ENCODE measurements at regions not wholly inside any gene's neighbourhood (a gene's known extent, or its start where the extent isn't known, plus 50 kb on each side); places are given as distances from the start of the nearest gene placed in this dataset.
"Not testable (repeated sequence)": the region's sequence is repeated elsewhere in the genome, so short reads cannot be mapped to it uniquely, and the experiment has no call there.

GRCh38 chr16:60127196-60127595 is 1393.1 kb upstream of the GOT2 start:
- no peak for DNase-seq (ENCODE audit: low spot score)

- not testable (repeated sequence) for DNase-seq (ENCODE audit: low spot score)
Measured at GRCh38 chr16:60126115-60126514, 1392.0 kb upstream of the GOT2 start.

GRCh38 chr16:60123392-60124023 is 1389.4 kb upstream of the GOT2 start:
- DNase-seq (ENCODE audit: low spot score), result no peak

GRCh38 chr16:60120586-60120985 is 1386.5 kb upstream of the GOT2 start:
- DNase-seq (ENCODE audit: low spot score), result no peak

GRCh38 chr16:60110531-60110930 is 1376.4 kb upstream of the GOT2 start:
- no peak for DNase-seq (ENCODE audit: low spot score)

GRCh38 chr16:60107871-60108270 is 1373.8 kb upstream of the GOT2 start:
- no peak for DNase-seq (ENCODE audit: low spot score)

- no peak for DNase-seq (ENCODE audit: low spot score)
Measured at GRCh38 chr16:60107437-60107836, 1373.3 kb upstream of the GOT2 start.

GRCh38 chr16:60100371-60100770 is 1366.3 kb upstream of the GOT2 start:
- no peak for DNase-seq (ENCODE audit: low spot score)

- DNase-seq (ENCODE audit: low spot score), result no peak
Measured at GRCh38 chr16:60091529-60091928, 1357.4 kb upstream of the GOT2 start.

GRCh38 chr16:60091071-60091470 is 1357.0 kb upstream of the GOT2 start:
- no peak for DNase-seq (ENCODE audit: low spot score)

GRCh38 chr16:60087530-60087929 is 1353.4 kb upstream of the GOT2 start:
- no peak for DNase-seq (ENCODE audit: low spot score)

GRCh38 chr16:60078819-60079218 is 1344.7 kb upstream of the GOT2 start:
- DNase-seq (ENCODE audit: low spot score), result not testable (repeated sequence)

GRCh38 chr16:60077861-60078260 is 1343.7 kb upstream of the GOT2 start:
- DNase-seq (ENCODE audit: low spot score), result no peak

- DNase-seq (ENCODE audit: low spot score), result no peak
Measured at GRCh38 chr16:60074378-60074777, 1340.3 kb upstream of the GOT2 start.

- no peak for DNase-seq (ENCODE audit: low spot score)
Measured at GRCh38 chr16:60073376-60073775, 1339.3 kb upstream of the GOT2 start.

- DNase-seq (ENCODE audit: low spot score), result no peak
Measured at GRCh38 chr16:60064026-60064425, 1329.9 kb upstream of the GOT2 start.

- no peak for DNase-seq (ENCODE audit: low spot score)
Measured at GRCh38 chr16:60061396-60061795, 1327.3 kb upstream of the GOT2 start.

- no peak for DNase-seq (ENCODE audit: low spot score)
Measured at GRCh38 chr16:60060731-60061130, 1326.6 kb upstream of the GOT2 start.

GRCh38 chr16:60059141-60059540 is 1325.0 kb upstream of the GOT2 start:
- DNase-seq (ENCODE audit: low spot score), result no peak

- DNase-seq (ENCODE audit: low spot score), result no peak
Measured at GRCh38 chr16:60041671-60042070, 1307.6 kb upstream of the GOT2 start.

GRCh38 chr16:60031740-60032139 is 1297.6 kb upstream of the GOT2 start:
- no peak for DNase-seq (ENCODE audit: low spot score)

GRCh38 chr16:60027351-60027750 is 1293.2 kb upstream of the GOT2 start:
- DNase-seq (ENCODE audit: low spot score), result no peak

GRCh38 chr16:60013076-60013475 is 1279.0 kb upstream of the GOT2 start:
- DNase-seq (ENCODE audit: low spot score), result no peak

- no peak for DNase-seq (ENCODE audit: low spot score)
Measured at GRCh38 chr16:60001523-60001922, 1267.4 kb upstream of the GOT2 start.

GRCh38 chr16:59997706-59998105 is 1263.6 kb upstream of the GOT2 start:
- no peak for DNase-seq (ENCODE audit: low spot score)

All from ecto neural progenitor cell (in vitro differentiated cells).